ENCODE measurements at regions not wholly inside any gene's neighbourhood (a gene's known extent, or its start where the extent isn't known, plus 50 kb on each side); places are given as distances from the start of the nearest gene placed in this dataset.

GRCh38 chr4:187714957-187715356 is 280.6 kb upstream of the ZFP42 start:
- no peak overlapping the region for H3K27ac ChIP-seq
- no peaks in the 10 kb centered on the region for H3K27me3 ChIP-seq (replicated peaks)
- no peak for TF ChIP-seq CTCF (IDR thresholded peaks at IDR 0.05; ENCODE audit: low read depth, low read length, missing control alignments)
- no peak for DNase-seq
- no peak overlapping the region for H3K4me3 ChIP-seq (ENCODE audit: low read depth, low read length)
- in situ Hi-C loops (cut with HindIII; ENCODE audit: low pct_ligation_motif_present, low sequenced_read_pairs): no loop called here
- no peaks in the 10 kb centered on the region for H3K36me3 ChIP-seq (replicated peaks)

GRCh38 chr4:187715466-187715865 is 280.1 kb upstream of the ZFP42 start:
- in situ Hi-C loops (cut with HindIII; ENCODE audit: low pct_ligation_motif_present, low sequenced_read_pairs): no loop called here
- H3K27ac ChIP-seq: no peak overlapping the region
- no peaks in the 10 kb centered on the region for H3K36me3 ChIP-seq (replicated peaks)
- no peak overlapping the region for H3K4me3 ChIP-seq (ENCODE audit: low read depth, low read length)
- no peak for TF ChIP-seq CTCF (IDR thresholded peaks at IDR 0.05; ENCODE audit: low read depth, low read length, missing control alignments)
- no peaks in the 10 kb centered on the region for H3K27me3 ChIP-seq (replicated peaks)
- no peak for DNase-seq

- in situ Hi-C loops (cut with HindIII; ENCODE audit: low pct_ligation_motif_present, low sequenced_read_pairs): no loop called here
- Histone ChIP-seq H3K27ac (no peak overlapping the region), H3K36me3 (replicated peaks) (no peaks in the 10 kb centered on the region), H3K4me3 (ENCODE audit: low read depth, low read length) (no peak overlapping the region), H3K27me3 (replicated peaks) (no peaks in the 10 kb centered on the region)
- no peak for DNase-seq
- no peak for TF ChIP-seq CTCF (IDR thresholded peaks at IDR 0.05; ENCODE audit: low read depth, low read length, missing control alignments)
Observed at GRCh38 chr4:187724456-187724855, 271.1 kb upstream of the ZFP42 start.

- H3K27ac ChIP-seq: no peak overlapping the region
- in situ Hi-C loops (cut with HindIII; ENCODE audit: low pct_ligation_motif_present, low sequenced_read_pairs): no loop called here
Observed at GRCh38 chr4:187726485-187726884, 269.1 kb upstream of the ZFP42 start.

GRCh38 chr4:187732524-187732923 is 263.0 kb upstream of the ZFP42 start:
- no peak for TF ChIP-seq CTCF (IDR thresholded peaks at IDR 0.05; ENCODE audit: low read depth, low read length, missing control alignments)
- no peak for DNase-seq
- H3K36me3 ChIP-seq (replicated peaks): no peaks in the 10 kb centered on the region
- no peak overlapping the region for H3K4me3 ChIP-seq (ENCODE audit: low read depth, low read length)
- in situ Hi-C loops (cut with HindIII; ENCODE audit: low pct_ligation_motif_present, low sequenced_read_pairs): no loop called here
- no peak overlapping the region for H3K27ac ChIP-seq
- no peaks in the 10 kb centered on the region for H3K27me3 ChIP-seq (replicated peaks)

More at GRCh38 chr4:187726485-187726884, 269.1 kb upstream of the ZFP42 start:
- Histone ChIP-seq H3K27me3 (replicated peaks) (no peaks in the 10 kb centered on the region), H3K36me3 (replicated peaks) (no peaks in the 10 kb centered on the region), H3K4me3 (ENCODE audit: low read depth, low read length) (no peak overlapping the region)
- no peak for TF ChIP-seq CTCF (IDR thresholded peaks at IDR 0.05; ENCODE audit: low read depth, low read length, missing control alignments)
- no peak for DNase-seq

GRCh38 chr4:187739771-187740170 is 255.8 kb upstream of the ZFP42 start:
- H3K27ac ChIP-seq: no peak overlapping the region
- no peak overlapping the region for H3K4me3 ChIP-seq (ENCODE audit: low read depth, low read length)
- H3K36me3 ChIP-seq (replicated peaks): no peaks in the 10 kb centered on the region
- no peak for DNase-seq
- in situ Hi-C loops (cut with HindIII; ENCODE audit: low pct_ligation_motif_present, low sequenced_read_pairs): no loop called here
- no peak for TF ChIP-seq CTCF (IDR thresholded peaks at IDR 0.05; ENCODE audit: low read depth, low read length, missing control alignments)
- no peaks in the 10 kb centered on the region for H3K27me3 ChIP-seq (replicated peaks)
